Uterus (tissue), 3 donors: ENCODE measurements at regions not wholly inside any gene's neighbourhood (a gene's known extent, or its start where the extent isn't known, plus 50 kb on each side); places are given as distances from the start of the nearest gene placed in this dataset.

Experiments
- DNase-seq, 2 donors: peaks; one replicate each; pipeline ENCODE4 v3.0.0-alpha.2; 2019 to 2020
- H3K27ac ChIP-seq, 2 donors: fragments of 200-600 bp; sonication (generic); 1 replicate in 1 of 2; 2 replicates in 1 of 2; pipeline ENCODE4 v1.5.1; 2016 to 2018
- H3K27me3 ChIP-seq, 2 donors: fragments of 200-600 bp; sonication (generic); one replicate each; pipeline ENCODE4 v1.5.1; 2018 to 2019; ENCODE audit warnings: control low read depth in 1 of 2
- H3K36me3 ChIP-seq, 2 donors: fragments of 200-600 bp; sonication (generic); one replicate each; pipeline ENCODE4 v1.5.1; 2019; ENCODE audit warnings: control low read depth in 1 of 2
- H3K4me1 ChIP-seq, 2 donors: fragments of 200-600 bp; sonication (generic); one replicate each; pipeline ENCODE4 v1.5.1; 2018 to 2019; ENCODE audit warnings: control low read depth in 1 of 2
- H3K4me3 ChIP-seq, 2 donors: fragments of 200-600 bp; sonication (generic); 1 replicate in 1 of 2; 2 replicates in 1 of 2; pipeline ENCODE4 v1.5.1; 2018 to 2019; ENCODE audit warnings: mild to moderate bottlenecking in 1 of 2
- H3K9me3 ChIP-seq, 2 donors: fragments of 200-600 bp; sonication (generic); one replicate each; pipeline ENCODE4 v1.5.1; 2019; ENCODE audit warnings: control low read depth in 1 of 2
- CTCF ChIP-seq, 4 experiments: fragments of 200-600 bp in 2 of 4; fragments of 450-650 bp in 2 of 4; sonication (generic) in 2 of 4; IDR thresholded peaks; one replicate each; pipeline ENCODE4 v1.5.1; 2016 to 2019; ENCODE audit warnings: antibody characterized with exemption in 4 of 4, mild to moderate bottlenecking in 2 of 4, moderate library complexity in 1 of 4
- POLR2A ChIP-seq, 2 donors: fragments of 450-650 bp; IDR thresholded peaks; one replicate each; pipeline ENCODE4 v1.6.1; 2016; ENCODE audit warnings: antibody characterized with exemption in 2 of 2, mild to moderate bottlenecking in 1 of 2, moderate library complexity in 1 of 2
- intact Hi-C: fragments of 100-400 bp; cut with DNase I; formaldehyde crosslinking; loops from one replicate; pipeline ENCODE4 v1.15.1; 2023; ENCODE audit warnings: low total_unique reads
- donor health status: DM: yes; HTN: yes; CAD: no.

- intact Hi-C loops: no loop called here
- Histone ChIP-seq H3K4me1 (no peaks in the 10 kb centered on the region), H3K27me3 (no peaks in the 10 kb centered on the region), H3K36me3 (no peaks in the 10 kb centered on the region), H3K9me3 (no peaks in the 10 kb centered on the region), H3K27ac (no peak overlapping the region), H3K4me3 (no peak overlapping the region)
- no peak for DNase-seq
- no peak for TF ChIP-seq CTCF (IDR thresholded peaks at IDR 0.05)
- TF ChIP-seq POLR2A (IDR thresholded peaks at IDR 0.05): no peak
Observed at GRCh38 chr14:96683562-96684289, 113.5 kb upstream of the VRK1 start.

GRCh38 chr14:96686126-96686525 lies 111.1 kb upstream of the VRK1 start:
- H3K4me1 ChIP-seq: no peaks in the 10 kb centered on the region
- TF ChIP-seq POLR2A (IDR thresholded peaks at IDR 0.05) (no peak), CTCF (IDR thresholded peaks at IDR 0.05) (no peak)
- no peak for DNase-seq
- H3K36me3 ChIP-seq: no peaks in the 10 kb centered on the region
- H3K27ac ChIP-seq: no peak overlapping the region
- H3K9me3 ChIP-seq: no peaks in the 10 kb centered on the region
- H3K4me3 ChIP-seq: no peak overlapping the region
- intact Hi-C loops: no loop called here
- H3K27me3 ChIP-seq: no peaks in the 10 kb centered on the region

- H3K36me3 ChIP-seq: no peaks in the 10 kb centered on the region
- no peaks in the 10 kb centered on the region for H3K9me3 ChIP-seq
- TF ChIP-seq CTCF (IDR thresholded peaks at IDR 0.05) (no peak), POLR2A (IDR thresholded peaks at IDR 0.05) (no peak)
- no peaks in the 10 kb centered on the region for H3K4me1 ChIP-seq
- no peak overlapping the region for H3K27ac ChIP-seq
- intact Hi-C loops: no loop called here
- H3K27me3 ChIP-seq: no peaks in the 10 kb centered on the region
- H3K4me3 ChIP-seq: no peak overlapping the region
- DNase-seq: no peak
Observed at GRCh38 chr14:96688629-96689028, 108.6 kb upstream of the VRK1 start.

- Histone ChIP-seq H3K4me1 (no peaks in the 10 kb centered on the region), H3K9me3 (no peaks in the 10 kb centered on the region), H3K27me3 (no peaks in the 10 kb centered on the region), H3K27ac (no peak overlapping the region), H3K4me3 (no peak overlapping the region), H3K36me3 (no peaks in the 10 kb centered on the region)
- no peak for DNase-seq
- intact Hi-C loops: no loop called here
- TF ChIP-seq CTCF (IDR thresholded peaks at IDR 0.05): no peak
Observed at GRCh38 chr14:96690713-96691383, 106.3 kb upstream of the VRK1 start.

- H3K27ac ChIP-seq: no peak overlapping the region
- H3K4me1 ChIP-seq: no peaks in the 10 kb centered on the region
- no peaks in the 10 kb centered on the region for H3K36me3 ChIP-seq
- no peak overlapping the region for H3K4me3 ChIP-seq
- intact Hi-C loops: no loop called here
- TF ChIP-seq CTCF (IDR thresholded peaks at IDR 0.05) (no peak), POLR2A (IDR thresholded peaks at IDR 0.05) (no peak)
- no peaks in the 10 kb centered on the region for H3K27me3 ChIP-seq
- no peaks in the 10 kb centered on the region for H3K9me3 ChIP-seq
- DNase-seq: no peak
Observed at GRCh38 chr14:96693252-96693820, 103.8 kb upstream of the VRK1 start.
